ENCODE measurements at regions not wholly inside any gene's neighbourhood (a gene's known extent, or its start where the extent isn't known, plus 50 kb on each side); places are given as distances from the start of the nearest gene placed in this dataset.
A peak's percentile ranks its signal among the peaks of the same experiment; 100 is the strongest.

GRCh38 chr2:241942416-241943208 lies 73.1 kb downstream of the RTP5 start:
- FAIRE-seq: no peak
- no peak for DNase-seq (ENCODE audit: low spot score)

- DNase-seq (ENCODE audit: low spot score): no peak
- no peak for FAIRE-seq
These were observed 73.8 kb downstream of the RTP5 start for GRCh38 chr2:241943209-241943850.

- FAIRE-seq (no peak), DNase-seq (ENCODE audit: low spot score) (no peak)
These were observed 74.5 kb downstream of the RTP5 start for GRCh38 chr2:241943961-241944575.

- DNase-seq (ENCODE audit: low spot score) (no peak), FAIRE-seq (no peak)
These were observed 75.3 kb downstream of the RTP5 start for GRCh38 chr2:241944821-241945220.

- DNase-seq (ENCODE audit: low spot score) (no peak), FAIRE-seq (no peak)
These were observed 75.8 kb downstream of the RTP5 start for GRCh38 chr2:241945311-241945710.

- no peak for FAIRE-seq
- no peak for DNase-seq (ENCODE audit: low spot score)
These were observed 76.3 kb downstream of the RTP5 start for GRCh38 chr2:241945803-241946202.

GRCh38 chr2:241946306-241947003 lies 76.9 kb downstream of the RTP5 start:
- FAIRE-seq: no peak
- no peak for DNase-seq (ENCODE audit: low spot score)

- no peak for FAIRE-seq
- DNase-seq (ENCODE audit: low spot score): no peak
These were observed 77.4 kb downstream of the RTP5 start for GRCh38 chr2:241947004-241947350.

- FAIRE-seq (no peak), DNase-seq (ENCODE audit: low spot score) (no peak)
These were observed 77.9 kb downstream of the RTP5 start for GRCh38 chr2:241947401-241947800.

GRCh38 chr2:241947876-241948275 lies 78.3 kb downstream of the RTP5 start:
- FAIRE-seq: no peak

GRCh38 chr2:241948299-241948897 lies 78.9 kb downstream of the RTP5 start:
- FAIRE-seq (no peak), DNase-seq (ENCODE audit: low spot score) (no peak)

More at GRCh38 chr2:241947876-241948275, 78.3 kb downstream of the RTP5 start:
- no peak for DNase-seq (ENCODE audit: low spot score)

- DNase-seq (ENCODE audit: low spot score) (no peak), FAIRE-seq (no peak)
These were observed 79.6 kb downstream of the RTP5 start for GRCh38 chr2:241948901-241949735.

- FAIRE-seq (no peak), DNase-seq (ENCODE audit: low spot score) (no peak)
These were observed 80.3 kb downstream of the RTP5 start for GRCh38 chr2:241949736-241950412.

- no peak for FAIRE-seq
These were observed 81.1 kb downstream of the RTP5 start for GRCh38 chr2:241950413-241951315.

GRCh38 chr2:241951316-241951700 lies 81.8 kb downstream of the RTP5 start:
- no peak for FAIRE-seq
- DNase-seq (ENCODE audit: low spot score): no peak

More at GRCh38 chr2:241950413-241951315, 81.1 kb downstream of the RTP5 start:
- peak; percentile 27 for DNase-seq (ENCODE audit: low spot score)

GRCh38 chr2:241951920-241952319 lies 82.4 kb downstream of the RTP5 start:
- DNase-seq (ENCODE audit: low spot score) (no peak), FAIRE-seq (no peak)

GRCh38 chr2:241952816-241953215 lies 83.3 kb downstream of the RTP5 start:
- DNase-seq (ENCODE audit: low spot score): no peak
- FAIRE-seq: no peak

GRCh38 chr2:241953324-241953928 lies 83.9 kb downstream of the RTP5 start:
- FAIRE-seq (no peak), DNase-seq (ENCODE audit: low spot score) (no peak)

Data from RCC 7860 (cell line).